ENCODE measurements at regions not wholly inside any gene's neighbourhood (a gene's known extent, or its start where the extent isn't known, plus 50 kb on each side); places are given as distances from the start of the nearest gene placed in this dataset.

- no peak for TF ChIP-seq GATA3 (IDR thresholded peaks at IDR 0.05; ENCODE audit: low read depth, low read length)
- no peak for TF ChIP-seq GATA2 (IDR thresholded peaks at IDR 0.05; ENCODE audit: low read depth, low read length)
Observed at GRCh38 chr5:15026944-15027343, 155.4 kb upstream of the ANKH start.
